Mesothelial cell of epicardium (in vitro differentiated cells): ENCODE measurements at regions not wholly inside any gene's neighbourhood (a gene's known extent, or its start where the extent isn't known, plus 50 kb on each side); places are given as distances from the start of the nearest gene placed in this dataset.

Experiments
- DNase-seq, 2 experiments: peaks; one replicate each; pipeline ENCODE4 v3.0.0; 2021; ENCODE audit warnings: low spot score in 2 of 2; ENCODE audit not compliant: unreplicated experiment in 2 of 2
- H3K27ac Mint-ChIP-seq: 2 replicates; pipeline ENCODE4 v1.8.0; 2021; ENCODE audit warnings: mixed read lengths
- H3K27me3 Mint-ChIP-seq: 2 replicates; pipeline ENCODE4 v1.8.0; 2021; ENCODE audit warnings: low read depth, mixed read lengths
- H3K36me3 Mint-ChIP-seq: 2 replicates; pipeline ENCODE4 v1.8.0; 2021; ENCODE audit warnings: mixed read lengths
- H3K4me1 Mint-ChIP-seq: 2 replicates; pipeline ENCODE4 v1.8.0; 2021; ENCODE audit warnings: mixed read lengths
- H3K4me3 Mint-ChIP-seq: 2 replicates; pipeline ENCODE4 v1.8.0; 2021; ENCODE audit warnings: mild to moderate bottlenecking, moderate library complexity, mixed read lengths
- H3K9me3 Mint-ChIP-seq: 2 replicates; pipeline ENCODE4 v1.8.0; 2021; ENCODE audit warnings: mixed read lengths
- CTCF ChIP-seq: fragments of 200-600 bp; sonication (generic); IDR thresholded peaks from one replicate; pipeline ENCODE4 v1.5.0; 2021; ENCODE audit warnings: antibody characterized with exemption; ENCODE audit not compliant: unreplicated experiment

DNA sequence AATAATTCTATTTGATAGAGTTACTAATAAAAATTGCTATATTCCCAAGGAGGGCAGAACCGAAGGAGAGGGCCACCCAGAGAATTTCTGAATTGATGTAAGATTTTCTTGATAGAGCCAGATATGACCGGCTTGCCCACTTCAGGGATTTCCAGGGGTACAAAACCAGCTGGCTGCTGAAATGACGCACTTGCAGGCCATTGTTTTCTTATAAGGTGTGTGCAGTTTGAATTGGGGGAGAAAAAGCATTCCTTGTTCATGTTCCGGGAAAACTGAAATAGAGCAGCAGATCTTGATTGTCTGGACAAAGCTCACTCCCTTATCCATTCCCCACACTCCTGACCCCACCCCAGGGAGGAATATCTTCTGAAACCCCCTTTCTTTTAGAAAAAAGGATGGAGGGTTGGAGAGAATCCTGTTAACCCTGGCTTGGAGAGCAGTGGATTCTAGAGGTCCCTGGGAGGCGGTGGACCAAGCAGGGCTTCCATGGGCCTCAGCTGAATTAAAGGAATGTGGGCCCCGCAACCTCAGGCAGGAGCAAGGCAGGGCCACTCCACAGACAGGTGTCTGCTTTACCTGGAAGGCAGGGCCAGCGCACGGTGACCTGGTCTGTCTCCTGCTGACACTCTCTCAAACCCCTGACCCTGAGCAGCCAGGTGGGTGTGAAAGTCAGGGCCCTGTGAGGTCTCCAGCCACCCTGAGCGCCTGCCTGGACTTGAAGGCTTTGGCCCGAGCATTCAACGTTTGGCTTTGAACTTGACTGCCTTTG is 96.4 kb downstream of the TMEM170B start:
- DNase-seq, result no peak
- no peak for TF ChIP-seq CTCF
- H3K27ac Mint-ChIP-seq, result no peak overlapping the region
- no peaks in the 10 kb centered on the region for H3K4me1 Mint-ChIP-seq
- H3K36me3 Mint-ChIP-seq, result no peaks in the 10 kb centered on the region
- H3K27me3 Mint-ChIP-seq, result no peaks in the 10 kb centered on the region
- H3K4me3 Mint-ChIP-seq, result no peak overlapping the region
- H3K9me3 Mint-ChIP-seq, result no peaks in the 10 kb centered on the region

- no peaks in the 10 kb centered on the region for H3K27me3 Mint-ChIP-seq
- no peaks in the 10 kb centered on the region for H3K36me3 Mint-ChIP-seq
- no peaks in the 10 kb centered on the region for H3K4me1 Mint-ChIP-seq
- H3K9me3 Mint-ChIP-seq, result no peaks in the 10 kb centered on the region
- TF ChIP-seq CTCF, result no peak
- no peak overlapping the region for H3K4me3 Mint-ChIP-seq
- no peak for DNase-seq
- H3K27ac Mint-ChIP-seq, result no peak overlapping the region
These were observed 97.4 kb downstream of the TMEM170B start for GRCh38 chr6:11634948-11635347.

- H3K4me3 Mint-ChIP-seq, result no peak overlapping the region
These were observed 98.6 kb downstream of the TMEM170B start for GRCh38 chr6:11636121-11636520.

GRCh38 chr6:11637266-11637665 is 99.7 kb downstream of the TMEM170B start:
- no peak overlapping the region for H3K27ac Mint-ChIP-seq
- no peaks in the 10 kb centered on the region for H3K36me3 Mint-ChIP-seq
- H3K4me1 Mint-ChIP-seq, result no peaks in the 10 kb centered on the region
- no peak for DNase-seq
- no peaks in the 10 kb centered on the region for H3K27me3 Mint-ChIP-seq
- peaks cover 5% of the 10 kb centered on the region for H3K9me3 Mint-ChIP-seq
- H3K4me3 Mint-ChIP-seq, result no peak overlapping the region
- no peak for TF ChIP-seq CTCF

More at GRCh38 chr6:11636121-11636520, 98.6 kb downstream of the TMEM170B start:
- no peaks in the 10 kb centered on the region for H3K4me1 Mint-ChIP-seq
- DNase-seq, result no peak
- TF ChIP-seq CTCF, result no peak
- no peak overlapping the region for H3K27ac Mint-ChIP-seq
- no peaks in the 10 kb centered on the region for H3K36me3 Mint-ChIP-seq
- H3K27me3 Mint-ChIP-seq, result no peaks in the 10 kb centered on the region
- H3K9me3 Mint-ChIP-seq, result no peaks in the 10 kb centered on the region

- no peak for DNase-seq
- no peak overlapping the region for H3K27ac Mint-ChIP-seq
- no peak for TF ChIP-seq CTCF
- H3K27me3 Mint-ChIP-seq, result no peaks in the 10 kb centered on the region
- H3K4me1 Mint-ChIP-seq, result no peaks in the 10 kb centered on the region
- H3K36me3 Mint-ChIP-seq, result no peaks in the 10 kb centered on the region
- H3K9me3 Mint-ChIP-seq, result peaks cover 5% of the 10 kb centered on the region
- H3K4me3 Mint-ChIP-seq, result no peak overlapping the region
These were observed 102.1 kb downstream of the TMEM170B start for GRCh38 chr6:11639376-11640235.
